ENCODE measurements at regions not wholly inside any gene's neighbourhood (a gene's known extent, or its start where the extent isn't known, plus 50 kb on each side); places are given as distances from the start of the nearest gene placed in this dataset.

- no peak for DNase-seq
Measured at GRCh38 chr6:181049-181654, 111.1 kb upstream of the DUSP22 start.

- no peak for DNase-seq
Measured at GRCh38 chr6:183668-184067, 108.6 kb upstream of the DUSP22 start.

GRCh38 chr6:184161-184700, 108.1 kb upstream of the DUSP22 start:
- no peak for DNase-seq

- no peak for DNase-seq
Measured at GRCh38 chr6:186340-186965, 105.8 kb upstream of the DUSP22 start.

GRCh38 chr6:187210-187861, 105.0 kb upstream of the DUSP22 start:
- no peak for DNase-seq

GRCh38 chr6:188821-189655, 103.2 kb upstream of the DUSP22 start:
- DNase-seq = peak; percentile 49

GRCh38 chr6:189676-190075, 102.6 kb upstream of the DUSP22 start:
- no peak for DNase-seq

GRCh38 chr6:190596-191395, 101.5 kb upstream of the DUSP22 start:
- DNase-seq = no peak

GRCh38 chr6:191487-192312, 100.6 kb upstream of the DUSP22 start:
- no peak for DNase-seq

- DNase-seq = no peak
Measured at GRCh38 chr6:192313-192664, 100.0 kb upstream of the DUSP22 start.

- DNase-seq = no peak
Measured at GRCh38 chr6:193180-193579, 99.1 kb upstream of the DUSP22 start.

GRCh38 chr6:193773-194310, 98.4 kb upstream of the DUSP22 start:
- no peak for DNase-seq

GRCh38 chr6:195861-196360, 96.4 kb upstream of the DUSP22 start:
- DNase-seq = no peak

- DNase-seq = no peak
Measured at GRCh38 chr6:196543-196942, 95.7 kb upstream of the DUSP22 start.

- no peak for DNase-seq
Measured at GRCh38 chr6:203661-204060, 88.6 kb upstream of the DUSP22 start.

- no peak for DNase-seq
Measured at GRCh38 chr6:206264-206663, 86.0 kb upstream of the DUSP22 start.

GRCh38 chr6:208364-208763, 83.9 kb upstream of the DUSP22 start:
- no peak for DNase-seq

GRCh38 chr6:208938-209337, 83.3 kb upstream of the DUSP22 start:
- DNase-seq = no peak

- DNase-seq = no peak
Measured at GRCh38 chr6:209432-210103, 82.7 kb upstream of the DUSP22 start.

- DNase-seq = no peak
Measured at GRCh38 chr6:210104-210456, 82.2 kb upstream of the DUSP22 start.
